Liver (tissue), 3 donors: ENCODE measurements at regions not wholly inside any gene's neighbourhood (a gene's known extent, or its start where the extent isn't known, plus 50 kb on each side); places are given as distances from the start of the nearest gene placed in this dataset.

Experiments used
- ATF3 ChIP-seq: IDR thresholded peaks from 2 replicates; pipeline ENCODE4 v1.6.1; 2016; ENCODE audit warnings: antibody characterized with exemption
- CTCF ChIP-seq: fragments of 150-350 bp; IDR thresholded peaks from 2 replicates; pipeline ENCODE4 v1.5.1; 2017; ENCODE audit warnings: improper control_type of control experiment, low read depth, low read length; ENCODE audit not compliant: missing input control
- EGR1 ChIP-seq, 2 donors: IDR thresholded peaks; 2 replicates each; pipeline ENCODE4 v1.6.1; 2016 to 2018; ENCODE audit warnings: antibody characterized with exemption in 2 of 2, low read depth in 2 of 2
- JUND ChIP-seq, 2 donors: IDR thresholded peaks; 2 replicates each; pipeline ENCODE4 v1.6.1; 2016; ENCODE audit warnings: antibody characterized with exemption in 2 of 2
- RAD21 ChIP-seq, 2 donors: IDR thresholded peaks; 2 replicates each; pipeline ENCODE4 v1.6.1; 2016; ENCODE audit warnings: antibody characterized with exemption in 2 of 2, mild to moderate bottlenecking in 2 of 2
- REST ChIP-seq: IDR thresholded peaks from 2 replicates; pipeline ENCODE4 v1.6.1; 2016; ENCODE audit warnings: antibody characterized with exemption, mild to moderate bottlenecking
- YY1 ChIP-seq: IDR thresholded peaks from 2 replicates; pipeline ENCODE4 v1.6.1; 2016; ENCODE audit warnings: antibody characterized with exemption, mild to moderate bottlenecking
- donor health status: healthy.
- donor health status: healthy.

GRCh38 chr1:239739919-239740318, 351.8 kb upstream of the FMN2 start:
- TF ChIP-seq CTCF (no peak), YY1 (no peak), RAD21 (IDR thresholded peaks at IDR 0.05) (no peak), ATF3 (no peak), REST (no peak), JUND (IDR thresholded peaks at IDR 0.05) (no peak), EGR1 (IDR thresholded peaks at IDR 0.05; ENCODE audit: low read depth in 2 of 2) (no peak)
